Fibroblast of lung (primary cell): ENCODE measurements at regions not wholly inside any gene's neighbourhood (a gene's known extent, or its start where the extent isn't known, plus 50 kb on each side); places are given as distances from the start of the nearest gene placed in this dataset.
"Not testable (repeated sequence)": the region's sequence is repeated elsewhere in the genome, so short reads cannot be mapped to it uniquely, and the experiment has no call there.

Source experiments
- DNase-seq, 2 donors: peaks; one replicate each; pipeline versions ENCODE4 v3.0.0 to v3.0.0-alpha.2; 2010; ENCODE audit warnings: low read depth in 2 of 2
- H2AFZ ChIP-seq: 2 replicates; pipeline ENCODE4 v1.5.1; 2012; ENCODE audit warnings: low read length, control low read depth, inconsistent platforms
- H3K27ac ChIP-seq: 2 replicates; pipeline ENCODE4 v1.5.1; 2011; ENCODE audit warnings: low read length, control low read depth; ENCODE audit not compliant: insufficient read depth
- H3K27me3 ChIP-seq: 2 replicates; pipeline ENCODE4 v1.5.1; 2011; ENCODE audit warnings: mild to moderate bottlenecking, low read length; ENCODE audit not compliant: control insufficient read depth, insufficient read depth
- H3K36me3 ChIP-seq: 2 replicates; pipeline ENCODE4 v1.5.1; 2011; ENCODE audit warnings: low read length; ENCODE audit not compliant: control insufficient read depth, insufficient read depth
- H3K4me1 ChIP-seq: 2 replicates; pipeline ENCODE4 v1.5.1; 2011; ENCODE audit warnings: low read length; ENCODE audit not compliant: control insufficient read depth, insufficient read depth; ENCODE audit errors: extremely low read depth
- H3K4me2 ChIP-seq: 2 replicates; pipeline ENCODE4 v1.5.1; 2011; ENCODE audit warnings: low read length, control low read depth; ENCODE audit not compliant: insufficient read depth; ENCODE audit errors: extremely low read depth
- H3K4me3 ChIP-seq, 4 experiments: fragments of 200-600 bp in 1 of 4; sonication (generic) in 1 of 4; replicated peaks in 1 of 4; 2 replicates each; pipeline ENCODE4 v1.5.1; 2011 to 2016; ENCODE audit warnings: low read length in 4 of 4, low read depth in 3 of 4, mild to moderate bottlenecking in 3 of 4, control low read depth in 2 of 4, inconsistent platforms in 1 of 4, mixed read lengths in 1 of 4; ENCODE audit not compliant: insufficient read depth in 1 of 4; ENCODE audit errors: control extremely low read depth in 1 of 4
- H3K79me2 ChIP-seq: 2 replicates; pipeline ENCODE4 v1.5.1; 2012; ENCODE audit warnings: mild to moderate bottlenecking, low read length, inconsistent platforms; ENCODE audit not compliant: control insufficient read depth, insufficient read depth
- H3K9ac ChIP-seq: 2 replicates; pipeline ENCODE4 v1.5.1; 2011; ENCODE audit warnings: mild to moderate bottlenecking, low read length, control low read depth; ENCODE audit not compliant: insufficient read depth
- H3K9me3 ChIP-seq: 2 replicates; pipeline ENCODE4 v1.5.1; 2012; ENCODE audit warnings: low read depth, low read length; ENCODE audit not compliant: control insufficient read depth, insufficient read depth
- H4K20me1 ChIP-seq: 2 replicates; pipeline ENCODE4 v1.5.1; 2011; ENCODE audit warnings: low read length; ENCODE audit not compliant: control insufficient read depth, insufficient read depth; ENCODE audit errors: extremely low read depth
- EZH2 ChIP-seq: IDR thresholded peaks from 2 replicates; pipeline ENCODE4 v1.5.1; 2012; ENCODE audit warnings: low read length, control low read depth, mild to moderate bottlenecking; ENCODE audit errors: missing control alignments
- TF ChIP-seq, protein P1 (sequence below), 2 donors: IDR thresholded peaks in 1 of 2; conservative IDR thresholded peaks in 1 of 2; 1 replicate in 1 of 2; 2 replicates in 1 of 2; pipeline ENCODE4 v1.5.1; 2011 to 2012; ENCODE audit warnings: low read length in 2 of 2, control low read depth in 1 of 2, inconsistent platforms in 1 of 2, low read depth in 1 of 2, mild to moderate bottlenecking in 1 of 2

DNA sequence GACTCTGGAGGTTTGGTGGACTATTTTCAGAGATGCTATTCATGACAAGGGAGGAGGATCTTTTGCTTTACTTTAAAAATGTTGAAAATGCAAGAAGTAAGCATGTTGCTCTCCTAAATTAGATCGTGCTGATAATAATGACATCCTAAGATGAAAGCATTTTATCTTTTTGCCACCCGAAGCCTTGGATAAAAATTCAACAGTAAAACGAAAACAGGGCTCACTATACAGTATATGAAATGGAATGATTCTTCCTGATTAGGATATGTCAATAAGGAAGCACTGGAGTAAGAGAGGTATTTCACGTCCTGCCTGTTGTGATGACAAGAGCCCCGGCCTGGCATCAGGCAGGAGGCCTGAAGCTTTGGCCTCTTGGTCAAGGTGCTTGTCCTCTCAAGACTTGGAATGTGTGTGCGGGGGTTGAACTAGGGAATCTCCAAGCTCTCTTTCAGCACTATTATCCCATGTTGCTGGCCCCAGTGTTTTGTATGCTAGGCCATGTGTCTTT is 306.0 kb downstream of the MTX2 start:
- Histone ChIP-seq H3K27ac (no peak overlapping the region), H3K9me3 (no peaks in the 10 kb centered on the region), H3K4me1 (no peaks in the 10 kb centered on the region), H2AFZ (no peak overlapping the region), H3K27me3 (no peaks in the 10 kb centered on the region), H4K20me1 (no peaks in the 10 kb centered on the region), H3K79me2 (no peaks in the 10 kb centered on the region), H3K4me2 (no peak overlapping the region), H3K36me3 (no peaks in the 10 kb centered on the region), H3K4me3 (no peak overlapping the region), H3K9ac (no peak overlapping the region)
- TF ChIP-seq, protein P1, sequence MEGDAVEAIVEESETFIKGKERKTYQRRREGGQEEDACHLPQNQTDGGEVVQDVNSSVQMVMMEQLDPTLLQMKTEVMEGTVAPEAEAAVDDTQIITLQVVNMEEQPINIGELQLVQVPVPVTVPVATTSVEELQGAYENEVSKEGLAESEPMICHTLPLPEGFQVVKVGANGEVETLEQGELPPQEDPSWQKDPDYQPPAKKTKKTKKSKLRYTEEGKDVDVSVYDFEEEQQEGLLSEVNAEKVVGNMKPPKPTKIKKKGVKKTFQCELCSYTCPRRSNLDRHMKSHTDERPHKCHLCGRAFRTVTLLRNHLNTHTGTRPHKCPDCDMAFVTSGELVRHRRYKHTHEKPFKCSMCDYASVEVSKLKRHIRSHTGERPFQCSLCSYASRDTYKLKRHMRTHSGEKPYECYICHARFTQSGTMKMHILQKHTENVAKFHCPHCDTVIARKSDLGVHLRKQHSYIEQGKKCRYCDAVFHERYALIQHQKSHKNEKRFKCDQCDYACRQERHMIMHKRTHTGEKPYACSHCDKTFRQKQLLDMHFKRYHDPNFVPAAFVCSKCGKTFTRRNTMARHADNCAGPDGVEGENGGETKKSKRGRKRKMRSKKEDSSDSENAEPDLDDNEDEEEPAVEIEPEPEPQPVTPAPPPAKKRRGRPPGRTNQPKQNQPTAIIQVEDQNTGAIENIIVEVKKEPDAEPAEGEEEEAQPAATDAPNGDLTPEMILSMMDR (conservative IDR thresholded peaks at IDR 0.05 in 1 of 2, IDR thresholded peaks at IDR 0.05 in 1 of 2; ENCODE audit: low read depth in 1 of 2, low read length in 2 of 2): no peak
- TF ChIP-seq EZH2: no peak
- DNase-seq: no peak

DNA sequence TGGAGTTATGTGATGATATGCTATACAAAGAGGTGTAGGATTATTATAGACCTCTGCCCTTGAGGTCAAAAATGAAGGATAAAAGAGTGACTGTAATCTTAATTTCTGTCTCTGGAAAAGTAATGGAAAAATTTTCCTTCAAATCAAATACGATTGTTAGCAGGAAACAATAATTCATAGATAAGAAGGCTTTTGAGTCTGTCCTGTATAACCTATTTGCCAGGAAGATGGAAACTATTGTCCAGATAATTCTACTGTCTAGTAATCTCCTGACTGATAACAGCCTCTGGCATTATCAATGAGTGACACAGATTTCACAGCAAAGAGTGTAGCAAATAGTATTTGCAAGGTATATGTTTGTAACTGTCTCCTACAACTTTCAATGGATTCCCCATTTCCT is 307.8 kb downstream of the MTX2 start:
- no peak overlapping the region for H3K9ac ChIP-seq
- H3K36me3 ChIP-seq: no peaks in the 10 kb centered on the region
- no peak overlapping the region for H2AFZ ChIP-seq
- TF ChIP-seq, protein P1 (conservative IDR thresholded peaks at IDR 0.05 in 1 of 2, IDR thresholded peaks at IDR 0.05 in 1 of 2; ENCODE audit: low read depth in 1 of 2, low read length in 2 of 2): no peak
- no peak for TF ChIP-seq EZH2
- DNase-seq: no peak
- no peaks in the 10 kb centered on the region for H3K79me2 ChIP-seq
- no peak overlapping the region for H3K27ac ChIP-seq
- no peaks in the 10 kb centered on the region for H3K4me1 ChIP-seq
- H4K20me1 ChIP-seq: no peaks in the 10 kb centered on the region
- H3K4me3 ChIP-seq: no peak overlapping the region
- H3K4me2 ChIP-seq: no peak overlapping the region
- no peaks in the 10 kb centered on the region for H3K27me3 ChIP-seq
- H3K9me3 ChIP-seq: no peaks in the 10 kb centered on the region

DNA sequence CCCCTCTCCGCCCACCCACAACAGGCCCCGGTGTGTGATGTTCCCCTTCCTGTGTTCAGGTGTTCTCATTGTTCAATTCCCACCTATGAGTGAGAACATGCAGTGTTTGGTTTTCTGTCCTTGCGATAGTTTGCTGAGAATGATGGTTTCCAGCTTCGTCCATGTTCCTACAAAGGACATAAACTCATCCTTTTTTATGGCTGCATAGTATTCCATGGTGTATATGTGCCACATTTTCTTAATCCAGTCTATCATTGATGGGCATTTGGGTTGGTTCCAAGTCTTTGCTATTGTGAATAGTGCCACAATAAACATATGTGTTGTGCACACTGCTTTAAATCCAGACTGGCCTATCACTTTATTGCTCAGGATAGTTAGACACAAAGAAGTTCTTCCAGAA is 309.1 kb downstream of the MTX2 start:
- not testable (repeated sequence) for H3K9me3 ChIP-seq, H4K20me1 ChIP-seq, H2AFZ ChIP-seq, H3K79me2 ChIP-seq, H3K27ac ChIP-seq, H3K27me3 ChIP-seq, H3K4me2 ChIP-seq, H3K9ac ChIP-seq, H3K4me1 ChIP-seq, H3K36me3 ChIP-seq, DNase-seq, H3K4me3 ChIP-seq
